Stomach (tissue), 4 donors: ENCODE measurements at regions not wholly inside any gene's neighbourhood (a gene's known extent, or its start where the extent isn't known, plus 50 kb on each side); places are given as distances from the start of the nearest gene placed in this dataset.

Experiments
- EP300 ChIP-seq: sonication (generic); formaldehyde crosslinking; IDR thresholded peaks from one replicate; pipeline ENCODE4 v1.6.1; 2017; ENCODE audit warnings: antibody characterized with exemption
- POLR2A ChIP-seq, 4 donors: fragments of 450-650 bp; IDR thresholded peaks; one replicate each; pipeline ENCODE4 v1.6.1; 2016; ENCODE audit warnings: antibody characterized with exemption in 4 of 4, control low read depth in 2 of 4, mild to moderate bottlenecking in 1 of 4, moderate library complexity in 1 of 4
- TF ChIP-seq, protein P1 (sequence below), 7 experiments: fragments of 450-650 bp in 4 of 7; fragments of 200-600 bp in 3 of 7; sonication (generic) in 3 of 7; IDR thresholded peaks; one replicate each; pipeline ENCODE4 v1.5.1; 2016 to 2019; ENCODE audit warnings: antibody characterized with exemption in 7 of 7, control low read depth in 2 of 7, mild to moderate bottlenecking in 1 of 7

GRCh38 chr9:82188817-82189216 lies 200.2 kb downstream of the SPATA31D1 start:
- TF ChIP-seq POLR2A (IDR thresholded peaks at IDR 0.05) (no peak), EP300 (no peak)
- TF ChIP-seq, protein P1, sequence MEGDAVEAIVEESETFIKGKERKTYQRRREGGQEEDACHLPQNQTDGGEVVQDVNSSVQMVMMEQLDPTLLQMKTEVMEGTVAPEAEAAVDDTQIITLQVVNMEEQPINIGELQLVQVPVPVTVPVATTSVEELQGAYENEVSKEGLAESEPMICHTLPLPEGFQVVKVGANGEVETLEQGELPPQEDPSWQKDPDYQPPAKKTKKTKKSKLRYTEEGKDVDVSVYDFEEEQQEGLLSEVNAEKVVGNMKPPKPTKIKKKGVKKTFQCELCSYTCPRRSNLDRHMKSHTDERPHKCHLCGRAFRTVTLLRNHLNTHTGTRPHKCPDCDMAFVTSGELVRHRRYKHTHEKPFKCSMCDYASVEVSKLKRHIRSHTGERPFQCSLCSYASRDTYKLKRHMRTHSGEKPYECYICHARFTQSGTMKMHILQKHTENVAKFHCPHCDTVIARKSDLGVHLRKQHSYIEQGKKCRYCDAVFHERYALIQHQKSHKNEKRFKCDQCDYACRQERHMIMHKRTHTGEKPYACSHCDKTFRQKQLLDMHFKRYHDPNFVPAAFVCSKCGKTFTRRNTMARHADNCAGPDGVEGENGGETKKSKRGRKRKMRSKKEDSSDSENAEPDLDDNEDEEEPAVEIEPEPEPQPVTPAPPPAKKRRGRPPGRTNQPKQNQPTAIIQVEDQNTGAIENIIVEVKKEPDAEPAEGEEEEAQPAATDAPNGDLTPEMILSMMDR (IDR thresholded peaks at IDR 0.05), result no peak
